IMR-90 (cell line): ENCODE measurements at regions not wholly inside any gene's neighbourhood (a gene's known extent, or its start where the extent isn't known, plus 50 kb on each side); places are given as distances from the start of the nearest gene placed in this dataset.

Experiments
- ATAC-seq: fragments of 200-7000 bp; cut with Tn5 transposase; 2 replicates; pipeline ENCODE4 v1.9.1; 2020; ENCODE audit warnings: low read depth, mild to moderate bottlenecking, moderate library complexity
- BruUV-seq: library from RNA; stranded (reverse); fragments of 400-500 nt; replicated peaks from 2 replicates; lab custom pipeline; 2021; lab: Mats Ljungman, UMichigan
- CTCF ChIA-PET: fragments of 300-600 bp; formaldehyde crosslinking; extraction: SDS; loops from one replicate; lab custom pipeline; 2021; ENCODE audit warnings: antibody characterized with exemption; lab: Yijun Ruan, JAX
- POLR2A ChIA-PET: fragments of 300-600 bp; sonication (Branson Sonifier 250); formaldehyde crosslinking; loops from one replicate; lab custom pipeline; 2022; ENCODE audit warnings: antibody characterized with exemption; ENCODE audit not compliant: unreplicated experiment; lab: Charles Lee
- DNase-seq: peaks from one replicate; pipeline ENCODE4 v3.0.0; 2013
- H2AFZ ChIP-seq: replicated peaks from 2 replicates; pipeline ENCODE3; 2013; ENCODE audit warnings: low read length, mild to moderate bottlenecking; ENCODE audit not compliant: poor library complexity
- H2AK5ac ChIP-seq: 2 replicates; pipeline ENCODE4 v1.6.1; 2013; ENCODE audit warnings: low read depth, low read length, inconsistent platforms
- H2AK9ac ChIP-seq: replicated peaks from 2 replicates; pipeline ENCODE3; 2013; ENCODE audit warnings: mild to moderate bottlenecking, low read depth, low read length, moderate library complexity; ENCODE audit not compliant: poor library complexity
- H2BK120ac ChIP-seq: 2 replicates; pipeline ENCODE4 v1.6.1; 2013; ENCODE audit warnings: low read depth, low read length, inconsistent platforms
- H2BK15ac ChIP-seq: 3 replicates; pipeline ENCODE4 v1.6.1; 2013; ENCODE audit warnings: low read depth, low read length, inconsistent platforms
- H2BK20ac ChIP-seq: 2 replicates; pipeline ENCODE4 v1.6.1; 2013; ENCODE audit warnings: low read depth, mild to moderate bottlenecking, inconsistent platforms, low read length, moderate library complexity
- H2BK5ac ChIP-seq: 2 replicates; pipeline ENCODE4 v1.6.1; 2013; ENCODE audit warnings: mild to moderate bottlenecking, low read depth, low read length, inconsistent platforms; ENCODE audit not compliant: poor library complexity, severe bottlenecking
- H3K14ac ChIP-seq: replicated peaks from 2 replicates; pipeline ENCODE4 v1.6.1; 2013; ENCODE audit warnings: low read depth, low read length, inconsistent platforms
- H3K18ac ChIP-seq: 2 replicates; pipeline ENCODE4 v1.6.1; 2013; ENCODE audit warnings: low read depth, low read length, control low read depth
- H3K23ac ChIP-seq: 2 replicates; pipeline ENCODE4 v1.6.1; 2013; ENCODE audit warnings: low read depth, low read length, inconsistent platforms
- H3K27ac ChIP-seq: 2 replicates; pipeline ENCODE4 v1.5.1; 2013; ENCODE audit warnings: mild to moderate bottlenecking, control low read depth, low read length; ENCODE audit not compliant: insufficient read depth
- H3K27me3 ChIP-seq: 2 replicates; pipeline ENCODE4 v1.6.1; 2013; ENCODE audit warnings: low read length; ENCODE audit not compliant: control insufficient read depth, insufficient read depth
- H3K36me3 ChIP-seq: 2 replicates; pipeline ENCODE4 v1.6.1; 2013; ENCODE audit warnings: low read length, mixed read lengths; ENCODE audit not compliant: control insufficient read depth, insufficient read depth
- H3K4ac ChIP-seq: 2 replicates; pipeline ENCODE4 v1.6.1; 2013; ENCODE audit warnings: low read depth, low read length, inconsistent platforms
- H3K4me1 ChIP-seq: 2 replicates; pipeline ENCODE4 v1.6.1; 2013; ENCODE audit warnings: low read length, mixed read lengths; ENCODE audit not compliant: control insufficient read depth, insufficient read depth
- H3K4me2 ChIP-seq: 2 replicates; pipeline ENCODE4 v1.6.1; 2013; ENCODE audit warnings: low read depth, mild to moderate bottlenecking, control low read depth, low read length, moderate library complexity
- H3K4me3 ChIP-seq: 2 replicates; pipeline ENCODE4 v1.5.1; 2013; ENCODE audit warnings: low read depth, mild to moderate bottlenecking, control low read depth, low read length, moderate library complexity; ENCODE audit not compliant: insufficient read depth
- H3K56ac ChIP-seq: 2 replicates; pipeline ENCODE4 v1.6.1; 2013; ENCODE audit warnings: low read length, inconsistent platforms; ENCODE audit not compliant: insufficient read depth; ENCODE audit errors: extremely low read depth
- H3K79me1 ChIP-seq, 2 experiments: 2 replicates each; pipeline ENCODE4 v1.6.1; 2013; ENCODE audit warnings: low read length in 2 of 2, inconsistent platforms in 1 of 2, low read depth in 1 of 2
- H3K9ac ChIP-seq: 2 replicates; pipeline ENCODE4 v1.6.1; 2013; ENCODE audit warnings: low read depth, low read length, control low read depth
- H3K9me1 ChIP-seq: 2 replicates; pipeline ENCODE4 v1.6.1; 2013; ENCODE audit warnings: low read length, inconsistent platforms; ENCODE audit not compliant: insufficient read depth
- H3K9me3 ChIP-seq: 2 replicates; pipeline ENCODE4 v1.6.1; 2013; ENCODE audit warnings: low read length; ENCODE audit not compliant: control insufficient read depth, insufficient read depth
- H4K20me1 ChIP-seq: 2 replicates; pipeline ENCODE4 v1.6.1; 2013; ENCODE audit warnings: low read length, inconsistent platforms; ENCODE audit not compliant: insufficient read depth
- H4K5ac ChIP-seq: 2 replicates; pipeline ENCODE4 v1.6.1; 2013; ENCODE audit warnings: mild to moderate bottlenecking, low read depth, low read length, control low read depth
- H4K8ac ChIP-seq, 2 experiments: 2 replicates each; pipeline ENCODE4 v1.6.1; 2013; ENCODE audit warnings: low read depth in 2 of 2, low read length in 2 of 2, control low read depth in 1 of 2, inconsistent platforms in 1 of 2
- H4K91ac ChIP-seq: 2 replicates; pipeline ENCODE4 v1.6.1; 2013; ENCODE audit warnings: low read depth, low read length, inconsistent platforms; ENCODE audit not compliant: insufficient read depth
- SMC3 ChIP-seq: fragments of 150-350 bp; IDR thresholded peaks from 2 replicates; pipeline ENCODE4 v1.6.1; 2016; ENCODE audit warnings: low read depth, mild to moderate bottlenecking, antibody characterized with exemption, low read length, moderate library complexity
- WGBS, 2 experiments: methylation state at CpG; one replicate each; pipeline versions ENCODE4 v1.1.5 to v1.1.7; 2013; ENCODE audit warnings: missing lambda C conversion rate in 2 of 2; ENCODE audit not compliant: insufficient read length in 1 of 2; ENCODE audit errors: extremely low coverage in 2 of 2; 5-methylcytosine and 5-hydroxymethylcytosine counted together
- dilution Hi-C: fragments of 300-500 bp; cut with HindIII; formaldehyde crosslinking; loops from one replicate; pipeline ENCODE4 v1.14.3; 2018; ENCODE audit warnings: low sequenced_read_pairs; ENCODE audit not compliant: unreplicated experiment
- in situ Hi-C: fragments of 300-500 bp; cut with MboI; formaldehyde crosslinking; loops from 3 replicates; pipeline ENCODE4 v1.14.3; 2019; ENCODE audit warnings: low sequenced_read_pairs, inconsistent platforms, mixed read lengths
- intact Hi-C: fragments of 100-400 bp; cut with micrococcal nuclease; formaldehyde crosslinking; loops from 2 replicates; pipeline ENCODE4 v1.10.0; 2022

- Histone ChIP-seq H2AK5ac (no peak overlapping the region), H2BK120ac (no peak overlapping the region), H2BK15ac (no peak overlapping the region), H3K27ac (no peak overlapping the region), H2BK5ac (no peak overlapping the region), H2BK20ac (no peak overlapping the region), H3K9ac (no peak overlapping the region), H3K4me3 (no peak overlapping the region), H3K79me1 (no peaks in the 10 kb centered on the region), H4K5ac (no peak overlapping the region), H3K56ac (no peak overlapping the region), H3K23ac (no peak overlapping the region), H3K9me3 (peaks cover 3% of the 10 kb centered on the region; the same call in 1 of the 2 replicates), H4K8ac (no peak overlapping the region), H2AFZ (no peak overlapping the region), H3K18ac (no peak overlapping the region), H3K14ac (no peak overlapping the region), H3K27me3 (no peaks in the 10 kb centered on the region), H3K36me3 (no peaks in the 10 kb centered on the region), H2AK9ac (no peak overlapping the region), H4K20me1 (no peaks in the 10 kb centered on the region), H3K4ac (no peak overlapping the region), H4K91ac (no peak overlapping the region), H3K9me1 (no peaks in the 10 kb centered on the region), H3K4me2 (no peak overlapping the region), H3K4me1 (no peaks in the 10 kb centered on the region)
- dilution Hi-C loops = no loop called here
- CTCF ChIA-PET = no interaction called here
- in situ Hi-C loops = no loop called here
- 20% methylated on average over 1 of the region's 5 CpGs; no CpG with 5 or more reads in 1 of the 2 experiments for WGBS, 2 experiments
- POLR2A ChIA-PET = no interaction called here
- intact Hi-C loops = no loop called here
- BruUV-seq = no TSS peak
- no peak for ATAC-seq
- TF ChIP-seq SMC3 = no peak
- DNase-seq = no peak
Measured at GRCh38 chr3:191961022-191961421, 500.1 kb downstream of the PYDC2 start.
